Liver (tissue), 8 donors: ENCODE measurements at regions not wholly inside any gene's neighbourhood (a gene's known extent, or its start where the extent isn't known, plus 50 kb on each side); places are given as distances from the start of the nearest gene placed in this dataset.

Experiments
- DNase-seq: peaks from one replicate; pipeline ENCODE4 v3.0.0-alpha.2; 2017; ENCODE audit warnings: low spot score
- H3K27ac ChIP-seq, 2 donors: one replicate each; pipeline ENCODE4 v1.7.0; 2013; ENCODE audit warnings: inconsistent platforms in 2 of 2, low read length in 2 of 2, control low read depth in 1 of 2, low read depth in 1 of 2, mild to moderate bottlenecking in 1 of 2
- H3K27me3 ChIP-seq, 4 donors: one replicate each; pipeline versions ENCODE4 v1.6.1 to v1.7.0; 2013; ENCODE audit warnings: low read length in 3 of 4, inconsistent platforms in 1 of 4, mild to moderate bottlenecking in 1 of 4, moderate library complexity in 1 of 4; ENCODE audit not compliant: control insufficient read depth in 4 of 4, insufficient read depth in 4 of 4
- H3K36me3 ChIP-seq, 4 donors: one replicate each; pipeline versions ENCODE4 v1.6.1 to v1.7.0; 2013; ENCODE audit warnings: low read length in 3 of 4, mild to moderate bottlenecking in 3 of 4, low read depth in 1 of 4, moderate library complexity in 1 of 4; ENCODE audit not compliant: control insufficient read depth in 4 of 4, insufficient read depth in 3 of 4
- H3K4me1 ChIP-seq, 4 donors: one replicate each; pipeline versions ENCODE4 v1.6.1 to v1.7.0; 2013; ENCODE audit warnings: low read length in 3 of 4, mild to moderate bottlenecking in 3 of 4, moderate library complexity in 1 of 4; ENCODE audit not compliant: control insufficient read depth in 4 of 4, insufficient read depth in 4 of 4
- H3K4me3 ChIP-seq, 3 donors: one replicate each; pipeline versions ENCODE4 v1.6.1 to v1.7.0; 2013; ENCODE audit warnings: low read length in 3 of 3, control low read depth in 1 of 3, low read depth in 1 of 3, mild to moderate bottlenecking in 1 of 3
- H3K9ac ChIP-seq, 2 donors: one replicate each; pipeline ENCODE4 v1.7.0; 2013; ENCODE audit warnings: low read length in 2 of 2, mild to moderate bottlenecking in 2 of 2, moderate library complexity in 2 of 2, control low read depth in 1 of 2, low read depth in 1 of 2
- H3K9me3 ChIP-seq, 4 donors: one replicate each; pipeline versions ENCODE4 v1.6.1 to v1.7.0; 2013; ENCODE audit warnings: low read length in 3 of 4; ENCODE audit not compliant: control insufficient read depth in 4 of 4
- FOXA1 ChIP-seq: IDR thresholded peaks from 2 replicates; pipeline ENCODE4 v1.6.1; 2016; ENCODE audit warnings: antibody characterized with exemption
- HNF4A ChIP-seq, 2 donors: conservative IDR thresholded peaks; 2 replicates each; pipeline ENCODE4 v1.6.1; 2016; ENCODE audit warnings: antibody characterized with exemption in 2 of 2, mild to moderate bottlenecking in 2 of 2
- HNF4G ChIP-seq: IDR thresholded peaks from 2 replicates; pipeline ENCODE4 v1.6.1; 2016; ENCODE audit warnings: antibody characterized with exemption
- NR2F2 ChIP-seq: IDR thresholded peaks from 2 replicates; pipeline ENCODE4 v1.6.1; 2016; ENCODE audit warnings: antibody characterized with exemption
- RAD21 ChIP-seq, 2 donors: IDR thresholded peaks; 2 replicates each; pipeline ENCODE4 v1.6.1; 2016; ENCODE audit warnings: antibody characterized with exemption in 2 of 2, mild to moderate bottlenecking in 2 of 2
- SP1 ChIP-seq: IDR thresholded peaks from 2 replicates; pipeline ENCODE4 v1.6.1; 2018; ENCODE audit warnings: antibody characterized with exemption, mild to moderate bottlenecking
- TAF1 ChIP-seq: conservative IDR thresholded peaks from 2 replicates; pipeline ENCODE4 v1.6.1; 2016; ENCODE audit warnings: antibody characterized with exemption, mild to moderate bottlenecking
- YY1 ChIP-seq: IDR thresholded peaks from 2 replicates; pipeline ENCODE4 v1.6.1; 2016; ENCODE audit warnings: antibody characterized with exemption, mild to moderate bottlenecking
- WGBS: extraction: QIAGEN DNeasy Blood & Tissue Kit; methylation state at CpG from one replicate; pipeline ENCODE4 v1.1.7; 2013; 5-methylcytosine and 5-hydroxymethylcytosine counted together
- TF ChIP-seq, protein P1 (sequence below): fragments of 150-350 bp; IDR thresholded peaks from 2 replicates; pipeline ENCODE4 v1.5.1; 2017; ENCODE audit warnings: improper control_type of control experiment, low read depth, low read length; ENCODE audit not compliant: missing input control
- TF ChIP-seq, protein P2 (sequence below): IDR thresholded peaks from 2 replicates; pipeline ENCODE4 v1.6.1; 2016; ENCODE audit warnings: antibody characterized with exemption, mild to moderate bottlenecking
- TF ChIP-seq, protein P3 (sequence below): IDR thresholded peaks from 2 replicates; pipeline ENCODE4 v1.6.1; 2016; ENCODE audit warnings: antibody characterized with exemption
- donor health status: healthy.
- donor health status: healthy.
- donor health status: healthy.
- donor health status: healthy.
- donor health status: healthy.

DNA sequence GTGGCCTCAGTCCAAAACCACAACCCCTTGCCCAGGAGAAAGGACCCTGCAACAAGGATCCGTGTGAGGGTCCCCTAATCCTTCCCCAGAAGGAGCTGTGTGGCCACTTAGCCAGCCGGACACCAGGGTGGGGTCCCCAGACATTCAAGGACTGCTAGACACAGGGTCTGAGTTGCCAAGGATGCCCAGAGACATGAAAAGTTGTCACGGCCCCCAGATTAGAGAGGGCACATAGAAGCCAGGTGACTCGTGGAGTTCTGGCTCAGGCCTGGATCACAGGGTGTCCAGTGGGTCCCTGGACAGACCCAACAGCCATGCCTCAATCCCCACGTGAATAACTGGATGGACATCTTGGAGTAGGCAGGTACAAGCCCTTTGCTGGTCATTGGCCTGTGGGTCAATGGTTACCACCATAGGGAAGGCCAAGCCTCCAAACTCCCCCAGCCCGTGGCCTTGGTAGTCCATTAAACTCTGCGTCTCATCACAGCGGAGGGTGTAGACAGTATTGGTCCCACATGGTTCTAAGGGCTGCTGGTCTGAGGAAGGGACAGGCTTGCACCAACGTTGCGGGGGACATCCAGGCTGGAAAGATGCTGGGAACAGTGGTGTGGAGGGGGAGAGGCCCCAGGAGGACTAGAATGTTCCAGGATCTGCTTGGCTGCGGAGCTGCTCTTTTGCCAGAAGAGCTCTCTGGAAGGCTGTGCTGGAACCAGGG lies 205.9 kb upstream of the PPP2R2D start:
- H3K9ac ChIP-seq, result no peak overlapping the region
- H3K9me3 ChIP-seq, result no peaks in the 10 kb centered on the region
- WGBS, result 84% methylated on average over 11 of the region's 11 CpGs
- no peak for DNase-seq
- TF ChIP-seq HNF4A (conservative IDR thresholded peaks at IDR 0.05), result no peak
- no peak overlapping the region for H3K27ac ChIP-seq
- peaks cover 0 to 3% (median 0%) of the 10 kb centered on the region in 4 donors for H3K27me3 ChIP-seq
- no peak overlapping the region for H3K4me3 ChIP-seq
- no peaks in the 10 kb centered on the region for H3K4me1 ChIP-seq
- no peaks in the 10 kb centered on the region for H3K36me3 ChIP-seq

DNA sequence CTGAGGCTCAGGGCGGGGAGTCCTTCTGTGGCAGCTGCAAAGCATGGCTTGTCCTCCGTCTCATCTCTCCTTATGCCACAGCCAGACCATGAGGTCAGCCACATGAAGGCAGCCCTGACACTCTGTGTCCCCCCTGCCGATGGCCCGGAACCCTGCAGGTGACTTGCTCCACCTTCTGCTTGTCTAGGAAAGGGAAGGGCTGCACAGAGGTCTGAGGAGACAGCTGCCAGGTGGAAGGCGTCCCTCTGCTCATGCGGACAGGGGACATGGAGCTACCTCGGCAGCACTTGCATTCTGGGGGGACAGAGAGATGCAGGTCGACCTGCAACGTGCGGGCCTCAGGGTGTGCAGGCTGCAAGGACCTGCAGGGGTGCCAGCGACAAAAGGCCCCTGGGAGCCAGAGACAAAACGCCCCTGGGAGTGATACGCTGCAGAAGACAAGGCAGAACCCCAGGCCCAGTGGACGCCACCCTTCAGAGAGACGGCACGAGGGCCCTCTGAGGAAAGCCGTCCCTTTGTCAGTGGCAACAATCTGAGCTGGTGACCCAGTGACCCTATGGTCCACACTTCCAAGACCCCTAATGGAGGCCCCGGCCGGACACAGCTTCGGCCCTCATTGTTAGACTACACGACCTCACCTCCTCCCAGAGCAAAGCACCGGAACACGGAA lies 205.2 kb upstream of the PPP2R2D start:
- TF ChIP-seq NR2F2, result no peak
- TF ChIP-seq TAF1, result no peak
- DNase-seq, result no peak
- H3K4me3 ChIP-seq, result no peak overlapping the region
- 83% methylated on average over 23 of the region's 23 CpGs for WGBS
- H3K9ac ChIP-seq, result no peak overlapping the region
- H3K4me1 ChIP-seq, result no peaks in the 10 kb centered on the region
- H3K9me3 ChIP-seq, result no peaks in the 10 kb centered on the region
- no peaks in the 10 kb centered on the region for H3K36me3 ChIP-seq
- H3K27ac ChIP-seq, result no peak overlapping the region
- H3K27me3 ChIP-seq, result peaks cover 0 to 3% (median 0%) of the 10 kb centered on the region in 4 donors

DNA sequence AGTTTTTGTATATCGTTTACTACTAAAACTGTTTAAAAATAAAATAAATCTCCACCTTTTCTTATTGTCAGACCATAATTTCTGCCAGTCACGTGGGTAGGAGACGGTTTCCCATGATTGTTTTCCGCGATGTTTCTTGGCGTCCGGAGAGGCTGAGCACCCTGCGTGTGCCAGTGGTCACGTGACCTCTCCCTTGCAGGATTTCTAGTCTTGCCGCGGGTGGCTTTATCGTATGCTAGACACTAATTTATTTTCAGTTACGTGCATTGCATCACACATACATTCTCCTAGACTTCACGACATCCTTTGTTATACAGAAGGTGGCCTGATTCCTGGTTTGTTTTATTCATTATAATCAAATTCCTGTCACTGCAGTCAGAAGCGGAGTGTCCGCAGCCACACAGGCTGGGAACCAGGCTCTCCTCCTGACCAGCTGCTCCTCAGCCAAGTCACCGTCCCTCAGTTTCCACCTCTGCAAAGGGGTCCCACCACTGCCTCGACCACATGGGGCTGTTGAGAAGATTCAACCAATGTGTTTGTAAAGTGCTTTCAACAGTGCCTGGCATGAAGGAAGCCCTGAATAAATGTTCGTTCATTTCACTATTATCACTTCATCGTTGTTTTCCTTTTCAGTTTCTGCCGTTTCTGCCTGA lies 203.2 kb upstream of the PPP2R2D start:
- Histone ChIP-seq H3K27ac (no peak overlapping the region), H3K27me3 (peaks cover 0 to 3% (median 0%) of the 10 kb centered on the region in 4 donors), H3K9ac (no peak overlapping the region), H3K9me3 (no peaks in the 10 kb centered on the region), H3K4me3 (no peak overlapping the region), H3K36me3 (no peaks in the 10 kb centered on the region), H3K4me1 (no peaks in the 10 kb centered on the region)
- TF ChIP-seq TAF1 (no peak), HNF4G (no peak), FOXA1 (no peak), YY1 (no peak), RAD21 (IDR thresholded peaks at IDR 0.05) (no peak), SP1 (no peak)
- TF ChIP-seq, protein P1, sequence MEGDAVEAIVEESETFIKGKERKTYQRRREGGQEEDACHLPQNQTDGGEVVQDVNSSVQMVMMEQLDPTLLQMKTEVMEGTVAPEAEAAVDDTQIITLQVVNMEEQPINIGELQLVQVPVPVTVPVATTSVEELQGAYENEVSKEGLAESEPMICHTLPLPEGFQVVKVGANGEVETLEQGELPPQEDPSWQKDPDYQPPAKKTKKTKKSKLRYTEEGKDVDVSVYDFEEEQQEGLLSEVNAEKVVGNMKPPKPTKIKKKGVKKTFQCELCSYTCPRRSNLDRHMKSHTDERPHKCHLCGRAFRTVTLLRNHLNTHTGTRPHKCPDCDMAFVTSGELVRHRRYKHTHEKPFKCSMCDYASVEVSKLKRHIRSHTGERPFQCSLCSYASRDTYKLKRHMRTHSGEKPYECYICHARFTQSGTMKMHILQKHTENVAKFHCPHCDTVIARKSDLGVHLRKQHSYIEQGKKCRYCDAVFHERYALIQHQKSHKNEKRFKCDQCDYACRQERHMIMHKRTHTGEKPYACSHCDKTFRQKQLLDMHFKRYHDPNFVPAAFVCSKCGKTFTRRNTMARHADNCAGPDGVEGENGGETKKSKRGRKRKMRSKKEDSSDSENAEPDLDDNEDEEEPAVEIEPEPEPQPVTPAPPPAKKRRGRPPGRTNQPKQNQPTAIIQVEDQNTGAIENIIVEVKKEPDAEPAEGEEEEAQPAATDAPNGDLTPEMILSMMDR, result no peak
- TF ChIP-seq, protein P2, sequence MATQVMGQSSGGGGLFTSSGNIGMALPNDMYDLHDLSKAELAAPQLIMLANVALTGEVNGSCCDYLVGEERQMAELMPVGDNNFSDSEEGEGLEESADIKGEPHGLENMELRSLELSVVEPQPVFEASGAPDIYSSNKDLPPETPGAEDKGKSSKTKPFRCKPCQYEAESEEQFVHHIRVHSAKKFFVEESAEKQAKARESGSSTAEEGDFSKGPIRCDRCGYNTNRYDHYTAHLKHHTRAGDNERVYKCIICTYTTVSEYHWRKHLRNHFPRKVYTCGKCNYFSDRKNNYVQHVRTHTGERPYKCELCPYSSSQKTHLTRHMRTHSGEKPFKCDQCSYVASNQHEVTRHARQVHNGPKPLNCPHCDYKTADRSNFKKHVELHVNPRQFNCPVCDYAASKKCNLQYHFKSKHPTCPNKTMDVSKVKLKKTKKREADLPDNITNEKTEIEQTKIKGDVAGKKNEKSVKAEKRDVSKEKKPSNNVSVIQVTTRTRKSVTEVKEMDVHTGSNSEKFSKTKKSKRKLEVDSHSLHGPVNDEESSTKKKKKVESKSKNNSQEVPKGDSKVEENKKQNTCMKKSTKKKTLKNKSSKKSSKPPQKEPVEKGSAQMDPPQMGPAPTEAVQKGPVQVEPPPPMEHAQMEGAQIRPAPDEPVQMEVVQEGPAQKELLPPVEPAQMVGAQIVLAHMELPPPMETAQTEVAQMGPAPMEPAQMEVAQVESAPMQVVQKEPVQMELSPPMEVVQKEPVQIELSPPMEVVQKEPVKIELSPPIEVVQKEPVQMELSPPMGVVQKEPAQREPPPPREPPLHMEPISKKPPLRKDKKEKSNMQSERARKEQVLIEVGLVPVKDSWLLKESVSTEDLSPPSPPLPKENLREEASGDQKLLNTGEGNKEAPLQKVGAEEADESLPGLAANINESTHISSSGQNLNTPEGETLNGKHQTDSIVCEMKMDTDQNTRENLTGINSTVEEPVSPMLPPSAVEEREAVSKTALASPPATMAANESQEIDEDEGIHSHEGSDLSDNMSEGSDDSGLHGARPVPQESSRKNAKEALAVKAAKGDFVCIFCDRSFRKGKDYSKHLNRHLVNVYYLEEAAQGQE, result no peak
- TF ChIP-seq, protein P3, sequence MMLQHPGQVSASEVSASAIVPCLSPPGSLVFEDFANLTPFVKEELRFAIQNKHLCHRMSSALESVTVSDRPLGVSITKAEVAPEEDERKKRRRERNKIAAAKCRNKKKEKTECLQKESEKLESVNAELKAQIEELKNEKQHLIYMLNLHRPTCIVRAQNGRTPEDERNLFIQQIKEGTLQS, result no peak
- WGBS, result 81% methylated on average over 21 of the region's 21 CpGs
- no peak for DNase-seq
